ENCODE measurements at regions not wholly inside any gene's neighbourhood (a gene's known extent, or its start where the extent isn't known, plus 50 kb on each side); places are given as distances from the start of the nearest gene placed in this dataset.
"Not testable (repeated sequence)": the region's sequence is repeated elsewhere in the genome, so short reads cannot be mapped to it uniquely, and the experiment has no call there.

DNA sequence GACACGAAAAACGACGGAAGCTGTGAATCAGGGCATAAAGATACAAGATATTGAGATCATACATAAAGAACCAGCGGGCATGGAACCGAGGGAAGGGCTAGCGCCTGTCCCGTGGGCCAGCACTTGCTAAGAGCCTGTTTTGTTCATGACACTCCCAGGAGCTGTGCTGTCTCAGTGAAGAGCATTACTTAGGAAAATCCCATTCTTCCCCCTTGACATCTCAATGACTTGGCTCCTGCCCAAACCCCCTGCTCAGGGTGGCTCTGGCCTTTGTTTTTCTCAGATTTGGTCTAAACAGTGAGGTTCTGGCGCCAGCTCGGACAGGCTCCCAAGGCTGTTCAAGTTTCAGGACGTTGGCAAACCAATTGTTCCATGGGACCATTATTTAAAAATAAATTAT lies 79.1 kb upstream of the SEC14L1 start:
- Mint-ChIP-seq H3K4me1 (peaks cover under 1 to 2% (median under 1%) of the 10 kb centered on the region in 3 donors), H3K4me3 (no peak overlapping the region), H3K27ac (no peak overlapping the region), H3K9me3 (no peaks in the 10 kb centered on the region), H3K27me3 (peaks cover 2 to 15% of the 10 kb centered on the region in 2 donors), H3K36me3 (no peaks in the 10 kb centered on the region)
- H3K4me3 ChIP-seq (ENCODE audit: control insufficient read depth in 1 of 2, extremely low read depth in 1 of 2, low read length in 1 of 2) = no peak overlapping the region
- no peak overlapping the region for H3K27ac ChIP-seq (ENCODE audit: low read length)
- WGBS (ENCODE audit: insufficient coverage) = 86% methylated on average over 7 of the region's 10 CpGs
- no peaks in the 10 kb centered on the region for H3K36me3 ChIP-seq (ENCODE audit: control insufficient read depth in 2 of 2, extremely low read depth in 1 of 2, insufficient read depth in 1 of 2, low read length in 1 of 2)
- no peak for DNase-seq
- no peaks in the 10 kb centered on the region for H3K9me3 ChIP-seq
- H3K27me3 ChIP-seq (replicated peaks in 1 of 2; ENCODE audit: control insufficient read depth in 2 of 2, extremely low read depth in 1 of 2, insufficient read depth in 2 of 2, low read length in 1 of 2) = peaks cover 0 to 44% of the 10 kb centered on the region in 2 experiments
- POLR2A ChIA-PET = no interaction called here
- ATAC-seq (replicated peaks in 1 of 4) = no peak
- H3K4me1 ChIP-seq (ENCODE audit: control insufficient read depth in 1 of 2, extremely low read depth in 1 of 2, insufficient read depth in 2 of 2, low read length in 2 of 2) = peaks cover 0 to 1% of the 10 kb centered on the region in 2 experiments
- CTCF ChIA-PET = interaction anchor here in 1 of 2 donors (0.6 kb wide), 1 partner anchor 71 kb away, joined by 6 read pairs; no protein-coding TSS in a partner anchor

DNA sequence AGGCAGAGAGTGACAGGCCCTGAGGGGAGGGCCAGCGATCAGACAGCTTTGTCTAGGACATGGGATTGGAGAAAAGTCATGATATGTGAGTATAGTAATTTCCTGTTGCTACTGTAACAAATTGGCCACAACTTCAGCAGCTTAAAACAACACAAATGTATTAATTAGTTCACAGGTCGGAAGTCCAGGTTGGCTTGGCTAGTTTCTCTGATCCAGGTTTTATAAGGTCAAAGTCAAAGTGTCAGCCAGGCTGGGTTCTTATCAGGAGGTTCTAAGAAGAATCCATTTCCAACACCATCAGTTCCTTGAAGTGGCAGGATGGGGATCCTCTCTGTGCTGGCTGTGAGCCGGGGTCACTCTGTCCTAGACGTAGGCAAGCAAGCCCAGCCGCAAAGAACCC lies 76.2 kb upstream of the SEC14L1 start:
- POLR2A ChIA-PET = no interaction called here
- Mint-ChIP-seq H3K27ac (no peak overlapping the region), H3K27me3 (peaks cover 7 to 21% of the 10 kb centered on the region in 2 donors), H3K4me1 (peaks cover 2 to 5% (median 2%) of the 10 kb centered on the region in 3 donors), H3K36me3 (no peaks in the 10 kb centered on the region), H3K9me3 (no peaks in the 10 kb centered on the region), H3K4me3 (no peak overlapping the region)
- Histone ChIP-seq H3K27ac (ENCODE audit: low read length) (no peak overlapping the region), H3K9me3 (no peaks in the 10 kb centered on the region), H3K36me3 (ENCODE audit: control insufficient read depth in 2 of 2, extremely low read depth in 1 of 2, insufficient read depth in 1 of 2, low read length in 1 of 2) (no peaks in the 10 kb centered on the region), H3K27me3 (replicated peaks in 1 of 2; ENCODE audit: control insufficient read depth in 2 of 2, extremely low read depth in 1 of 2, insufficient read depth in 2 of 2, low read length in 1 of 2) (peaks cover 0 to 41% of the 10 kb centered on the region in 2 experiments), H3K4me3 (ENCODE audit: control insufficient read depth in 1 of 2, extremely low read depth in 1 of 2, low read length in 1 of 2) (no peak overlapping the region), H3K4me1 (ENCODE audit: control insufficient read depth in 1 of 2, extremely low read depth in 1 of 2, insufficient read depth in 2 of 2, low read length in 2 of 2) (peaks cover 0 to 3% of the 10 kb centered on the region in 2 experiments)
- ATAC-seq (replicated peaks in 1 of 4) = no peak
- DNase-seq = no peak
- 100% methylated on average over 3 of the region's 5 CpGs for WGBS (ENCODE audit: insufficient coverage)
- CTCF ChIA-PET = interaction anchor here (0.6 kb wide), 3 partner anchors 8 to 323 kb away, joined by 3 to 4 read pairs (median 3); no protein-coding TSS in a partner anchor

DNA sequence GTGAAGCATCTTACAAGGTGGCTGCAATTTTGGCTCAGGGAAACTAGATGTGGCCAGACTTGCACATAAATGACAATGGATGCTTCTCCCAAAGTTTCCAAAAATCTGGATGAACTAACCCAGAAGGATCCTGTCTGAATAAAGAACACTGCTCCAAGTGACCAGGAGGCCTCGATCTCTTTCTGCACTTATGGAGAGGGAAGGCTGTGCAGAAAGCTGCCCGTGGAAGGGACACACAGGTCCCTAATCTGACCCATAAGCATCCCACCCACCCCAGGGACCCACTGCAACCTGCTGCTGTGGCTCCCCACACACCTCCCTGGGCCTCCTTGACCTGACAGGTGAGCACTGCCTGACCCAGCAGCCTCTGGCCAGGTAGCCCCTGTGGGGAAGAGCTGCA lies 74.6 kb upstream of the SEC14L1 start:
- H3K9me3 Mint-ChIP-seq = no peaks in the 10 kb centered on the region
- Histone ChIP-seq H3K4me3 (ENCODE audit: control insufficient read depth in 1 of 2, extremely low read depth in 1 of 2, low read length in 1 of 2) (no peak overlapping the region), H3K36me3 (ENCODE audit: control insufficient read depth in 2 of 2, extremely low read depth in 1 of 2, insufficient read depth in 1 of 2, low read length in 1 of 2) (no peaks in the 10 kb centered on the region), H3K27me3 (replicated peaks in 1 of 2; ENCODE audit: control insufficient read depth in 2 of 2, extremely low read depth in 1 of 2, insufficient read depth in 2 of 2, low read length in 1 of 2) (peaks cover 0 to 33% of the 10 kb centered on the region in 2 experiments), H3K9me3 (no peaks in the 10 kb centered on the region), H3K4me1 (ENCODE audit: control insufficient read depth in 1 of 2, extremely low read depth in 1 of 2, insufficient read depth in 2 of 2, low read length in 2 of 2) (peaks cover 0 to 3% of the 10 kb centered on the region in 2 experiments), H3K27ac (ENCODE audit: low read length) (no peak overlapping the region)
- DNase-seq = no peak
- no peak for ATAC-seq (replicated peaks in 1 of 4)
- H3K27ac Mint-ChIP-seq = no peak overlapping the region
- no peaks in the 10 kb centered on the region for H3K36me3 Mint-ChIP-seq
- POLR2A ChIA-PET = no interaction called here
- WGBS (ENCODE audit: insufficient coverage) = no CpG with 5 or more reads among the region's 2 CpGs
- CTCF ChIA-PET = interaction anchor here (1.1 kb wide), 2 partner anchors 10 to 199 kb away, joined by 3 to 5 read pairs; no protein-coding TSS in a partner anchor
- no peak overlapping the region for H3K4me3 Mint-ChIP-seq
- H3K4me1 Mint-ChIP-seq = peaks cover 2 to 5% (median 2%) of the 10 kb centered on the region in 3 donors
- H3K27me3 Mint-ChIP-seq = peaks cover 7 to 25% of the 10 kb centered on the region in 2 donors

DNA sequence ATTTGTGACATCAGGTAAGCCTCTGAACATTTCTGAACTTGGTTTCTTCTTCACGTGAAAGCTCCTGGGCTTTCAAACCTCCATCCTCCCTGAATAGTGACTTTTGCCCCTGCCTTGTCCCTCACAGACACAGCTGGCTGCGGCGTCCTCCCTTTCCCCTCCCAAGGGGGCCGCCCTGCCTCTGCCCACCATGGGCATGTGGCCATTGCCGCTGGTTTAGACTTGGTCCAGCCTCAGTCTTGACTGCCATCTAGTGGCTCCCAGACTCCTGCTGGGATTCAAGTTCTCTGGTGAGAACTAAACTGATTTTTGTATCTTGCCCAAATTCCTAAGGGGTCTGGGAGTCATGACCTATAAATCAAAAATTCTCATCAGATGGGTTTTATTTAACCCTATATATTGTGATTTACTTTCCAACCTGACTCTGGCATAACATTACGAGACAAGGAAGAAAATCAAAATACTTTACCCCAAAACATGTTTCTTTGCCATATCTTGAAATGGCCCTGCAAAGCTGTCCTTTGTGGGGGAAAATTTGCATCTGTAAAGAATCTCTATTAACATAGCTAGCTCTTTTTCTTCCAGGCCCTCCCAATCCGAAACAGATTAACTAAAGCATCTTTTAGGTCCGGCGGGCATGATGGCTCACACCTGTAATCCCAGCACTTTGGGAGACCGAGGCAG lies 73.9 kb upstream of the SEC14L1 start:
- H3K36me3 ChIP-seq (ENCODE audit: control insufficient read depth in 2 of 2, extremely low read depth in 1 of 2, insufficient read depth in 1 of 2, low read length in 1 of 2); H3K4me1 ChIP-seq (ENCODE audit: control insufficient read depth in 1 of 2, extremely low read depth in 1 of 2, insufficient read depth in 2 of 2, low read length in 2 of 2); POLR2A ChIA-PET; H3K27ac Mint-ChIP-seq; H3K27ac ChIP-seq (ENCODE audit: low read length); H3K4me3 ChIP-seq (ENCODE audit: control insufficient read depth in 1 of 2, extremely low read depth in 1 of 2, low read length in 1 of 2); H3K4me3 Mint-ChIP-seq; H3K36me3 Mint-ChIP-seq; H3K9me3 Mint-ChIP-seq; H3K9me3 ChIP-seq; H3K4me1 Mint-ChIP-seq: not testable (repeated sequence)
- WGBS (ENCODE audit: insufficient coverage) = 8% methylated on average over 4 of the region's 10 CpGs
- peaks cover 12 to 26% of the 10 kb centered on the region in 2 donors for H3K27me3 Mint-ChIP-seq
- peaks cover 0 to 34% of the 10 kb centered on the region in 2 experiments for H3K27me3 ChIP-seq (replicated peaks in 1 of 2; ENCODE audit: control insufficient read depth in 2 of 2, extremely low read depth in 1 of 2, insufficient read depth in 2 of 2, low read length in 1 of 2)
- DNase-seq = peak in 29 of 35 experiments; percentile 15 to 74 (median 37)
- ATAC-seq (replicated peaks in 1 of 4) = peak; percentile 45 to 70 (median 55)
- CTCF ChIA-PET = interaction anchor here (1.1 kb wide), 2 partner anchors 10 to 199 kb away, joined by 3 to 5 read pairs; no protein-coding TSS in a partner anchor

DNA sequence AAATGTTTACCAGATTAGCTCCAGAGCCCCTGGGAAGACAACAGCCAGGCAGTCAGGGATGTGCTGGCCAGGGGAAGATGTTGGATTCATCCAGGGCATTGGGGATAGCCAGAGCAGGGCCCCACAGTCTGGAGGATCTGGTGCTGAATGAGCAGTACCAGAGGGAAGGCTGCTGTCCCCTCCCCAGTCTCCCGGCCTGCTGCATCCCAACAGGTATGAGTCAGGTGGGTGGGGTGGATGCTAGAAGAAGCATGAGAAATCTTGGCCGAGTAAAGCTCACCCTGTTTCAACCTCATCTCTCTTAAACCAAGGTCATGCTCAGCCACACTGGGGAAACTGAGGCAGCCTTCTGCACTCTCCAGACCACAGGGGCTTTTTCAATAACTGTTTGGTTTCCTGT lies 71.9 kb upstream of the SEC14L1 start:
- ATAC-seq (replicated peaks in 1 of 4) (no peak), DNase-seq (no peak)
- Histone ChIP-seq H3K9me3 (no peaks in the 10 kb centered on the region), H3K4me1 (ENCODE audit: control insufficient read depth in 1 of 2, extremely low read depth in 1 of 2, insufficient read depth in 2 of 2, low read length in 2 of 2) (peaks cover 0 to 3% of the 10 kb centered on the region in 2 experiments), H3K27me3 (replicated peaks in 1 of 2; ENCODE audit: control insufficient read depth in 2 of 2, extremely low read depth in 1 of 2, insufficient read depth in 2 of 2, low read length in 1 of 2) (peaks cover 0 to 45% of the 10 kb centered on the region in 2 experiments), H3K27ac (ENCODE audit: low read length) (no peak overlapping the region), H3K36me3 (ENCODE audit: control insufficient read depth in 2 of 2, extremely low read depth in 1 of 2, insufficient read depth in 1 of 2, low read length in 1 of 2) (no peaks in the 10 kb centered on the region), H3K4me3 (ENCODE audit: control insufficient read depth in 1 of 2, extremely low read depth in 1 of 2, low read length in 1 of 2) (no peak overlapping the region)
- peaks cover 16 to 45% of the 10 kb centered on the region in 2 donors for H3K27me3 Mint-ChIP-seq
- ChIA-PET CTCF (interaction anchor here in 1 of 2 donors (0.7 kb wide), 1 partner anchor 13 kb away, joined by 3 read pairs; no protein-coding TSS in a partner anchor), POLR2A (no interaction called here)
- no peaks in the 10 kb centered on the region for H3K36me3 Mint-ChIP-seq
- H3K27ac Mint-ChIP-seq = no peak overlapping the region
- no peaks in the 10 kb centered on the region for H3K9me3 Mint-ChIP-seq
- no CpG with 5 or more reads among the region's 2 CpGs for WGBS (ENCODE audit: insufficient coverage)
- peaks cover 2 to 5% (median 2%) of the 10 kb centered on the region in 3 donors for H3K4me1 Mint-ChIP-seq
- no peak overlapping the region for H3K4me3 Mint-ChIP-seq

DNA sequence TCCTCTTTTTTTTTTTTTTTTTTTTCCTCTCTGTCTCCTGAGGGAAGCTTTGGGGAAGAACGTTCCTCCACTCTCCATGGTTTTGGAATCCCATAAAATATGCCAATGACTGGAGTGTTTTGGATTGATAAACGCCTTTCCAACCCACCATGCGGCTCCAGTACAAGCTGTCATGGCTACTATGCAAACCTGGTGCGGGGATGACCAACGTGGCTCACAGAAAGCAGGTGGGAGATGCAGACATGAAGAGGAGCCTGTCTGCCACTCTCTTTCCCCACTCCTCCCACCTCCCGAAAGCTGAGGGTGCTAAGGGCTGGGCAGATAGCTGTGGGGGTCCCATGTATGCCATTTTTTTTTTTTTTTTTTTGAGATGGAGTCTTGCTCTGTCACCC lies 69.9 kb upstream of the SEC14L1 start:
- no peak for DNase-seq
- no peak overlapping the region for H3K4me3 Mint-ChIP-seq
- H3K36me3 ChIP-seq (ENCODE audit: control insufficient read depth in 2 of 2, extremely low read depth in 1 of 2, insufficient read depth in 1 of 2, low read length in 1 of 2) = no peaks in the 10 kb centered on the region
- peaks cover 0 to 3% of the 10 kb centered on the region in 2 experiments for H3K4me1 ChIP-seq (ENCODE audit: control insufficient read depth in 1 of 2, extremely low read depth in 1 of 2, insufficient read depth in 2 of 2, low read length in 2 of 2)
- no peaks in the 10 kb centered on the region for H3K36me3 Mint-ChIP-seq
- H3K27ac ChIP-seq (ENCODE audit: low read length) = no peak overlapping the region
- no peak overlapping the region for H3K27ac Mint-ChIP-seq
- H3K27me3 ChIP-seq (replicated peaks in 1 of 2; ENCODE audit: control insufficient read depth in 2 of 2, extremely low read depth in 1 of 2, insufficient read depth in 2 of 2, low read length in 1 of 2) = peaks cover 0 to 50% of the 10 kb centered on the region in 2 experiments
- H3K4me3 ChIP-seq (ENCODE audit: control insufficient read depth in 1 of 2, extremely low read depth in 1 of 2, low read length in 1 of 2) = no peak overlapping the region
- CTCF ChIA-PET = interaction anchor here in 1 of 2 donors (0.6 to 1.1 kb wide), 2 partner anchors 55 to 357 kb away, joined by 3 to 6 read pairs; no protein-coding TSS in a partner anchor
- WGBS (ENCODE audit: insufficient coverage) = no CpG with 5 or more reads among the region's 6 CpGs
- H3K9me3 Mint-ChIP-seq = no peaks in the 10 kb centered on the region
- H3K9me3 ChIP-seq = no peaks in the 10 kb centered on the region
- ATAC-seq (replicated peaks in 1 of 4) = no peak
- peaks cover 21 to 52% of the 10 kb centered on the region in 2 donors for H3K27me3 Mint-ChIP-seq
- peaks cover 2 to 5% (median 2%) of the 10 kb centered on the region in 3 donors for H3K4me1 Mint-ChIP-seq
- POLR2A ChIA-PET = interaction anchor here in 1 of 2 donors (0.6 to 0.7 kb wide), 2 partner anchors 16 to 995 kb away, joined by 4 read pairs; no protein-coding TSS in a partner anchor

All from T-cell (primary cell).